SK-N-MC (cell line): ENCODE measurements at regions not wholly inside any gene's neighbourhood (a gene's known extent, or its start where the extent isn't known, plus 50 kb on each side); places are given as distances from the start of the nearest gene placed in this dataset.
"Not testable (repeated sequence)": the region's sequence is repeated elsewhere in the genome, so short reads cannot be mapped to it uniquely, and the experiment has no call there.

Experiments
- DNase-seq: peaks from one replicate; pipeline ENCODE4 v3.0.0-alpha.2; 2011; ENCODE audit warnings: low read depth, low spot score
- H3K27ac ChIP-seq: fragments of 200-600 bp; sonication (generic); 2 replicates; pipeline ENCODE4 v1.5.1; 2016; ENCODE audit warnings: mixed run types
- H3K36me3 ChIP-seq: fragments of 200-600 bp; sonication (generic); 2 replicates; pipeline ENCODE4 v1.6.1; 2017; ENCODE audit warnings: antibody characterized with exemption, low read length, mixed read lengths; ENCODE audit not compliant: insufficient read depth
- H3K4me3 ChIP-seq: fragments of 200-600 bp; sonication (generic); 2 replicates; pipeline ENCODE4 v1.5.1; 2016
- H3K9ac ChIP-seq: fragments of 200-600 bp; sonication (generic); 2 replicates; pipeline ENCODE4 v1.8.0; 2017; ENCODE audit warnings: mixed run types, mixed read lengths; ENCODE audit not compliant: insufficient read length
- H3K9me3 ChIP-seq: fragments of 200-600 bp; sonication (generic); 2 replicates; pipeline ENCODE4 v1.6.1; 2017; ENCODE audit warnings: low read depth, mild to moderate bottlenecking, antibody characterized with exemption, low read length, moderate library complexity, mixed read lengths
- EZH2 ChIP-seq: fragments of 200-600 bp; sonication (generic); IDR thresholded peaks from one replicate; pipeline ENCODE4 v1.6.1; 2017; ENCODE audit warnings: antibody characterized with exemption
- FOXP2 ChIP-seq: optimal IDR thresholded peaks from 2 replicates; pipeline ENCODE3; 2011; ENCODE audit warnings: mild to moderate bottlenecking, moderate library complexity; ENCODE audit not compliant: insufficient read depth; ENCODE audit errors: extremely low read length, control extremely low read depth
- POLR2AphosphoS5 ChIP-seq: IDR thresholded peaks from 2 replicates; pipeline ENCODE4 v1.6.1; 2012; ENCODE audit warnings: mild to moderate bottlenecking, low read depth, low read length, borderline replicate concordance

- TF ChIP-seq POLR2AphosphoS5 (no peak), EZH2 (no peak), FOXP2 (no peak)
- Histone ChIP-seq H3K9me3 (no peaks in the 10 kb centered on the region), H3K4me3 (no peak overlapping the region), H3K36me3 (no peaks in the 10 kb centered on the region), H3K27ac (no peak overlapping the region), H3K9ac (no peak overlapping the region)
- DNase-seq = no peak
These were observed 402.4 kb upstream of the IRX2 start for GRCh38 chr5:3153906-3154305.

DNA sequence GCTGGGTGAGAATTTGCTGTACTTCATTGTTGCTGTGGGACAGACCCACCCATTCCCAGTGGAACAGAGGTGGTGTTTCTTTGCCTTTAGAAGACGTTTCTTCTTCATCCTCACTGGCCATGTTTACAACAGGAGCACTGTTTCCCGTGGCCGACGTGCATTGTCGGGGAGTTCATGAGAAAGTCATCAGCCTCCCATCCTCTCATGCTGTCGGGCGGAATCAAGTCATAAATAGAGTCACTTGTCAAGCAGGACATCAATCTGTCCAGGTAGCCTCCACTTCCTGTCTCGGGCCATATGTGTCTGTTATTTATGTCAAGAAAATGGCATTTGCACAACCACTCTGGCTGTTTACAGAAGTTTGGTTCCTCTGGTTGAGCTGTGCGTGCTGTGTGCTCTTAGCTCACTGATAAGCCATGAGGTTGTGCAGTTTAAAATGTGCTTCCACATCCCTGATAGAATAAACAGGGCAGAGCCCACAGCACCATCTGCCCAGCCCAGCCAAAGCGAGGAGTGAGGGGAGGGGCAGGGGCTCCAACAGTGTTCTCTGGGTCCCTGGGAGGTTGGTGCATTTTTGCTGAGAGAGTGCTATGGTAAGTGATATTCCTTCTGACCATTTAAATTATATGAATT is 401.9 kb upstream of the IRX2 start:
- H3K9me3 ChIP-seq = no peaks in the 10 kb centered on the region
- no peaks in the 10 kb centered on the region for H3K36me3 ChIP-seq
- TF ChIP-seq POLR2AphosphoS5 = no peak
- TF ChIP-seq EZH2 = no peak
- TF ChIP-seq FOXP2 = no peak
- no peak for DNase-seq
- no peak overlapping the region for H3K9ac ChIP-seq
- no peak overlapping the region for H3K4me3 ChIP-seq
- no peak overlapping the region for H3K27ac ChIP-seq

- Histone ChIP-seq H3K36me3 (no peaks in the 10 kb centered on the region), H3K9ac (no peak overlapping the region), H3K27ac (no peak overlapping the region), H3K9me3 (no peaks in the 10 kb centered on the region), H3K4me3 (no peak overlapping the region)
- no peak for TF ChIP-seq POLR2AphosphoS5
- no peak for TF ChIP-seq FOXP2
- no peak for TF ChIP-seq EZH2
- no peak for DNase-seq
These were observed 398.4 kb upstream of the IRX2 start for GRCh38 chr5:3149899-3150298.

DNA sequence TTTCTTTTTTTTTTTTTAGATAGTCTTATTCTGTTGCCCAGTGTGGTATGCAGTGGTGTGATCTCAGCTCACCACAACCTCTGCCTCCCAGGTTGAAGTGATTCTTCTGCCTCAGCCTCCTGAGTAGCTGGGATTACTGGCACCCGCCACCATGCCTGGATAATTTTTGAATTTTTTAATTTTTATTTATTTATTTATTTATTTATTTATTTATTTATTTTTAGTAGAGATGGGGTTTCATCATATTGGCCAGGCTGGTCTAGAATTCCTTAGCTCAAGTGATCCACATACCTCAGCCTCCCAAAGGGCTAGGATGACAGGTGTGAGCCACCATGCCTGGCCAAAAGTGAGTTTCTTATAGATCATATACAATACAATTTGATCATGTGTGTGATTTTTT is 395.9 kb upstream of the IRX2 start:
- not testable (repeated sequence) for H3K4me3 ChIP-seq, H3K9ac ChIP-seq, H3K36me3 ChIP-seq, H3K9me3 ChIP-seq, H3K27ac ChIP-seq, DNase-seq

- H3K4me3 ChIP-seq = no peak overlapping the region
- no peaks in the 10 kb centered on the region for H3K9me3 ChIP-seq
- no peak for DNase-seq
- H3K36me3 ChIP-seq = no peaks in the 10 kb centered on the region
- no peak overlapping the region for H3K9ac ChIP-seq
- no peak overlapping the region for H3K27ac ChIP-seq
- no peak for TF ChIP-seq FOXP2
- no peak for TF ChIP-seq EZH2
- no peak for TF ChIP-seq POLR2AphosphoS5
These were observed 394.2 kb upstream of the IRX2 start for GRCh38 chr5:3145641-3146040.

DNA sequence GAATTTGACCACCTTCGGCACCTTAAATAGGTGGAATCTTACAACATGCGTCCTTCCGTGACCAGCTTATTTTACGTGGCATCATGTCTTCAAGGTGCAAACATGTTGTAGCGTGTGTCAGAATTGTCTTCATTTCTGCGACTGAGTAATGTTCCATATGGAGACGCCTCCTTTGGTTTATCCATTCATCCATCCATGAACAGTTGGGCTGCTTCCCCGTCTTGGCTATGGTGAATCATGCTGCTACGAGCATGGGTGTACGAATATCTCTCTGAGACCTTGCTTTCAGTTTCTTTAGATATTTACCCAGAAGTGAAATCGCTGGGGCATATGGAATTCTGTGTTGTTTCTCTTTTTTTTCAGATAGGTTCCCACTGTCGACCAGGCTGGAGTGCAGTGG is 391.9 kb upstream of the IRX2 start:
- no peaks in the 10 kb centered on the region for H3K9me3 ChIP-seq
- no peak overlapping the region for H3K9ac ChIP-seq
- no peak overlapping the region for H3K4me3 ChIP-seq
- H3K36me3 ChIP-seq = no peaks in the 10 kb centered on the region
- H3K27ac ChIP-seq = no peak overlapping the region
- TF ChIP-seq FOXP2 (no peak), EZH2 (no peak), POLR2AphosphoS5 (no peak)
- no peak for DNase-seq

DNA sequence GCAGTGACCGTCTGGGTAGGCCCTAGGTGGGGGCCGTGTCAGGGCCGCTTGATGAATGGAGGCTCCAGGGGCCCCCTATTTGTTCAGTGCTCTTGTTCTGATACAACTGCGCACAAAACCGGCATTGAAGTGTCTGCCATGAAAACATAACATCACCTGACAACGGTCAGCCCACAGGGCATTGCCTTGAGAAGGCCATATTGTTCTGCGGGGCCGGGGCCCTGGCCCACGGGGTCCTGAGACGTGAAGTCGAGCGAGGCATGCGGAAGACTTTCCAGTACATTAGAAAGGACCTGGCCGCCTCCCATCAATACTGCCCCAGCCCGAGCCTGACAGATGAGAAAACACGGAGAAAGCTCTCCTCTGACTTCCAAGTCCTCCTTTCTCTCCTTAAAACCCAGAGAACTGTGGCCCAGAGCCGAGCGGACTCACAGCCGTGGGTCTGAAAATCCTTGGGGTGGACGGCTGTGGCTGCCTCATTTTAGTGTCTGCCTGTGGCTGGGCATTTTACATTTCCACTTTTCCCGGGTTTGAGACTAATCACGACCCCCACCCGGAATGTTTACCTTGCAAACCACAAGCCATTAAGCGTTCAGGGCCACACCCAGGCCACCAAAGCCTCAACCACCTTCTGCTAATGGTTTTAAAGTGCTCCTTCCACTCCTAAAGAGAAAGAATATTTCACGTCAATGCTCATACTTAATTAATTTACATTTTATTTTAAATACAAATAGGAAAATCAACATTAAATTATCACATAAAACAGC is 391.0 kb upstream of the IRX2 start:
- Histone ChIP-seq H3K27ac (no peak overlapping the region), H3K4me3 (no peak overlapping the region), H3K9ac (no peak overlapping the region), H3K9me3 (no peaks in the 10 kb centered on the region), H3K36me3 (no peaks in the 10 kb centered on the region)
- TF ChIP-seq POLR2AphosphoS5 (no peak), EZH2 (no peak), FOXP2 (no peak)
- no peak for DNase-seq

DNA sequence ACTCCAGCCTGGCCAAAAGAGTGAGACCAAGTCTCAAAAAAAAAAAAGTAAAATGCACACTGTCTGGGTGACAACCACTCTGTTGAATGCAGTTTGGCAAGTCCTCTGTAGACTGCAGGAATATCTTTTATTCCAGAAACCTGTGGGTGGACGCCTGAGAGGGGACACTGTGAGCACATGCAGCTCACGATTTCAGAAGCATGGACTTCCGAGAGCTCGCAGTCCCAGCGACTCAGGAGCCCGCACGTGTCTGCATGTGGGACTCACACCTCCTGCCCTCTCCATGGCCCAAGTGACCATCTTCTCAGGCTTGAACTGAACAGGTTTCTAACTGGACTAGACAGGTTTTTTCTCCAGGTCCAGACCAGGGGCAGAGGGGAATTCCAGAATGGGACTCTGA is 388.6 kb upstream of the IRX2 start:
- DNase-seq = no peak
- Histone ChIP-seq H3K36me3 (no peaks in the 10 kb centered on the region), H3K9me3 (no peaks in the 10 kb centered on the region), H3K4me3 (no peak overlapping the region), H3K27ac (no peak overlapping the region), H3K9ac (no peak overlapping the region)
- TF ChIP-seq POLR2AphosphoS5 (no peak), FOXP2 (no peak), EZH2 (no peak)

DNA sequence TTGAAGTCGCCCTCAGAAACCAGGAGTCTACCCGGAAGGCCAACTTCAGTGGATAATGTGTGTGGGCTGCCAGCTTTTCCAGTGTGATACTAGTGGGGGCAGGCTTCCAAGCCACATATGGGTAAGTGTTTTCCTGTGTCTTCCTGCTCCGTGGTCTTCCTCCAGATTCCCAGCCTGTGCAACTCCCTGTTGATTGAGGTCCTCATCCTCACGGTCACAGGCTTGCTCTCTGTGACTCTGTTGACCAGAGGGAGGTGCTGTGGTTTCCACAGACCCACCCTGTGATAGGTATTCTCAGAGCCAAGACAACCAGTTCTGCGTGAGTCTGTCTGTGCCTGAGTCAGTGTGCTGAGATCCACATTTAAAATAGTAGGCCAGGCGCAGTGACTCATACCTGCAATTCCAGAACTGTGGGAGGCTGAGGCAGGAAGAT is 388.0 kb upstream of the IRX2 start:
- no peak overlapping the region for H3K27ac ChIP-seq
- no peak overlapping the region for H3K4me3 ChIP-seq
- no peak for DNase-seq
- H3K36me3 ChIP-seq = no peaks in the 10 kb centered on the region
- no peak overlapping the region for H3K9ac ChIP-seq
- H3K9me3 ChIP-seq = no peaks in the 10 kb centered on the region
- TF ChIP-seq EZH2 (no peak), FOXP2 (no peak), POLR2AphosphoS5 (no peak)
